Renal cortex interstitium (tissue), 11 donors: ENCODE measurements at regions not wholly inside any gene's neighbourhood (a gene's known extent, or its start where the extent isn't known, plus 50 kb on each side); places are given as distances from the start of the nearest gene placed in this dataset.

ENCODE experiments used
- DNase-seq, 11 donors: peaks; one replicate each; pipeline ENCODE4 v3.0.0-alpha.2; 2013; ENCODE audit warnings: low read depth in 9 of 11, low spot score in 4 of 11; ENCODE audit errors: extremely low read depth in 1 of 11

DNA sequence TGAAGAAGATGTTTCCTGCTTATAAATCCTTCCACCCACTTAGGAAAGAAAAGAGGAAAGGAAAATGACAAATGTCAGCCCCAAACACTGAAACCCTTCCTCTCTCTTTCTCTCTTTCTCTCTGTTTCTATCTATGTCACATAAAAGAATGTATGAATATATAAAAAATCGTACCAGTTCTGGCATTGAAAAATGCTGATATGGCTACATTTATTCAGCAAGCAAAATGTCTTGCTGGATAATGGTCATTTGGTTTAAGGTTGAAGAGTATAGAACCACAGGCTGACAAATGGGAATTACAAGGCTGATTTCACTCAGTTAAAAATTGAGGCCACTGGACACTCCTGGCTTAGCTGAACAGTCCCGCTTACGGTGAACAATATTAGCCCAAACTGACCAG lies 335.9 kb downstream of the PARP8 start:
- DNase-seq: no peak

- DNase-seq: no peak
These were observed 346.6 kb downstream of the PARP8 start for GRCh38 chr5:51013036-51013435.

GRCh38 chr5:51018423-51018822 lies 352.0 kb downstream of the PARP8 start:
- DNase-seq: no peak

DNA sequence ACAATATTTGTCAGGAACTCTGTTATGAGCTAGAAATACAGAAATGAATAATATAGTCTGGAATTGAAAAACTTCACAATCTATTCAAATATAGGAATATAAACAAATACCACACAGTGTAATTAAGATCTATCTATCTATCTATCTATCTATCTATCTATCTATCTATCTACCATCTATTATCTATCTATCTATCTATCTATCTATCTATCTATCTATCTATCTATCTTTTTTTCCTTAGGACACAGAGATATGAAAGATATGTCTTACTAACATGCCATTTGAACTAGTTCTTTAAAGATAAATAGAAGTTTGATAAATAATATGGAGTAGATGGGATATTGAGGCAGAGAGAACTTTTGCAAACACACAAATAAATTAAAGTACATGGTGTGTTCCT lies 357.8 kb downstream of the PARP8 start:
- DNase-seq: no peak

- no peak for DNase-seq
These were observed 356.0 kb upstream of the ISL1 start for GRCh38 chr5:51027271-51027670.

GRCh38 chr5:51028394-51028793 lies 354.9 kb upstream of the ISL1 start:
- DNase-seq: no peak

- no peak for DNase-seq
These were observed 350.0 kb upstream of the ISL1 start for GRCh38 chr5:51033215-51033614.

GRCh38 chr5:51034222-51034901 lies 348.9 kb upstream of the ISL1 start:
- DNase-seq: no peak

DNA sequence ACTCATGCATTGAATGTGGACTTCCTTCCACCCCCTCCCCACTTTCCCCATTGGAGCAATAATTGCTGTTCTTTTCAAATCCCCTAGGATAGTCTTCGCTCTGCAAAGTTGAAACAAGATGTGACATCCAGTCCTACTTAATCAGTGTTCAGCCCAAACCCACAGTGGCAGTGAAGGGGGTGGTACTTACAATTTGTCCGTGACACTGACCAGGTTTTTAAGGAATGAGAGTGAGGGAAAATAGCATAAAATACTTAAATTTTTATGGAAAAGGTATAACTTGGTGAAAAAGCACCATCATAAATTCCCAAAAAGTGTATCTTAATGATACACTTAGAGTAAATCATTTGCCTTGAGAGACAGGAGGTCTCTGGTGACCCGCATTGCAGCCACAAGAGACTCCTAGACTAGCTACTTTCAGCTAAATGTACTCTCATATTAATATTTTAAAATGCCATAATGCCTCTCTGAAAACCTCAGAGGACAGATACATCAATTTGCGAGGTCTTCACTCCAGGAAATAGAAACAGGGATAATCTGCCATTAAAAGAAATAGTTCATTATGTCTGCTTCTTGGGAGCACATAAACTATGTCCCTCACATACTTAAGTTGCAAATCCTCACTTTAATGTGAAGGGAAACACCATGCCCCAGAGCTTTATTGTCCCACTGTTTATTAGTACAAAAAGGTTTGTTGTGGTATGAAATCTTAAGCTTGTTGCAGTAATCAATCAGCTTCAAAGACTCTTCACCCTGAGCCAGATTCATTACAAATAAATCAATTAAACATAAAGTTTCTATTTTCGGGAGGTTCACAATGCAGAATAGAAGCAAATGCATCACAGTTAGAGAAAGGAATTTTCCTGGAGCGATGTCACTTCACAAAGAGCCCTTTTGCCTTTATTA lies 343.6 kb upstream of the ISL1 start:
- no peak for DNase-seq

DNA sequence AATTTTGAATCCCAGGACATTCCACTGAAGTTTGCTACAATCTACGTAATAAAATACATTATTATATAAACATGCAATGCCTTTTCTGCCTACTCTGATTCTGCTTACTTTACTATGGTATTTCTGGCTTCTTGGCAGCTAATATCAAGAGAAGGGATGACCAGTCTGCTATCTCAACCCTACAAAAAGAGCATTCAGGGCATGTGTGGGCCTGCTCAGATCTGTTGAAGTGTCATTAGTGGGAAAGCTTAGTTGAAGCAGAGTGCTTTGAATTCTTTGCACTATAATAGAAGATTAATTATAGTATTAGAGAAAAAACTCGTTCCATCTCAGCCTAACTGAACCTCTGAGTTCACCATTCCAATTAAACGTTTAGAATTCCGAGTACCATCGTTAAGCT lies 339.5 kb upstream of the ISL1 start:
- no peak for DNase-seq

DNA sequence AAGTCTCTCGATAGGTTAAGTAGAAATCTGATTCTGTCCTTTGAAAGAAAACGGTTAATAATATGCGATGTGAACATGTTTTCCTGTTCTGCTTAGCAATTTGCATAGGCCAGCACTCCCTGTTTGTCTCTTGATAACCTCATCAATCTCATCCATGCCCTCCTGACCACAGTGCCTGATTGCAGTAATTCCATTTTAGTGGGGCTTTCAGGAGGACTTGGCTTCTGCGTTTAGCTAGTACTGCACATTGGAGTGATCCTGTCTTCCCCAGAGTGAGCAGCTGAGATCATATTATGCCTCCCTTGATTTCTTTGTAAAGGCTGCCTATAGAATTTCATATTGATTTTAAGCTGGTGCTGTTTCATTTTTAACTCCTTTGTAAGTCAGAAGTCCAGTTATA lies 335.9 kb upstream of the ISL1 start:
- DNase-seq: no peak

DNA sequence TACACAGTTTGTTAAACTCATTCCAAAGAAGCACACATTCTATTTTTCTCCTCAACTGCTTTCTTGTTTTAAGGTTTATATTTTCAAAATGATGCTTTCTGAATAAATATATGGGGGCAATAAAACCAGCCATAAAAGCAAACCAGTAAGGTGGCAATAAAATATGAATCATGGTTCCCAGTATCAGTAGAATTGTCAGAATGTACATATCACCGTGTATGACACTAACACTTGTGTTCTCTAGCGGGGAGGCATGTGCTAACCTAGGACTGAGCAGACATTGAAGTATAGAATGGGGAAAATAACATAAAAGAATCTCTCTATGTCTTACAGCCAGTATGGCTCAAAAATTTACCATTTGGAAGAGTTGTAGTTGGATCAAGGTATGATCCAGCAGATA lies 329.9 kb upstream of the ISL1 start:
- no peak for DNase-seq

GRCh38 chr5:51060953-51061352 lies 322.3 kb upstream of the ISL1 start:
- DNase-seq: no peak

- no peak for DNase-seq
These were observed 310.3 kb upstream of the ISL1 start for GRCh38 chr5:51072937-51073336.

DNA sequence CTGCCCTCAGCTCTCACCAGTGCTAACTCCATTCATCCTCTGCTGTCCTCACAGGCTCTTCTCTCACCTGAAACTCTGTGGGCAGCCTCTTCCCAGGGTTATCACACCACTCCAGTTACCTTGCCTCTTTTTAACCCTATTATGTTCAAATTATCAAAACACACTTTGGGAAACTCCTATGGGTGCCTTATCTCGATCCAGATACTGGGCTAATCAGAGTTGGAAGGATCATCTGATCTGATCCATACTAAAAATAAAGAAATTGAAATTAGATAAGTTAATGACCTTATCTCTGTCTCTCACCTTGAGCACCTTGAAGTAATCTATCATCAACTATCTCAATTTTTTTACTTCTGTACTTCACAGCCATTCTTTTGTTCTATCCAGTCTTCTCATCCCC lies 300.5 kb upstream of the ISL1 start:
- no peak for DNase-seq

DNA sequence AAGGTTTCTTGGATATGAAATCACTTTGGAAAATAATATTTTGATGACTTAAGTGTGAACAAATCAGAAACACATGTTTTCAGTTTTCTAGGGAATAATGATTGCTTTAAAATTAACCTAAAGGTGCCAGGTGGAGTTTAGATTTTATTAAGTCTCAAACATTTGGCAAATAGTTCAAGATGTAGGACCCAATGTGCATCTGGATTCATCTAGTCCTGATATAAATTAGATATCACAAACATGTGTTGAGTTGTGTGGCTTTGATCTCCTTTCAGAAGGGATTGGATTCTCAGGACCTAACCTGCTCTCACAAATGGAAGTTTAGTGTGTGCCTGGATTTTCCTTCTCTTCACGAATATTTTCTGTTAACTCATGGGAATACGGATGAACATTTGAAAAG lies 291.4 kb upstream of the ISL1 start:
- no peak for DNase-seq

DNA sequence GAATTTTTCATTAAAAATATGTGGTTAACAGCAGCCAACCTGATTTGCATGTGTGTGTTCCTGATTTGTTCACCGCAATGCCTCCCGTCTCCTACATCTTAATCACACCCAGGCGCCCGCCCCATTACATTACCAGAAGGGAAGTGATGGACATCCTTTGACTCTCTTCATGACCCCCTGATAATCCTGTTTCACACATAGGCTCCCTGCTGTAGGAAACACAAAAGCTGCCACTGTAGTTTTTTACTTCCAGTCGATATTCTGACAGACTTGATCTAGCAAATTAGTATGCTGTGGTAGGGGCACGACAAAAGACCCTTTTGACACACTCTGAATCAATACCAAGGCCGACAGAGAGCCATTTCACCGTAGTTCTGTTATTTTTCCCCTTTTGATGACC lies 287.8 kb upstream of the ISL1 start:
- DNase-seq: no peak

DNA sequence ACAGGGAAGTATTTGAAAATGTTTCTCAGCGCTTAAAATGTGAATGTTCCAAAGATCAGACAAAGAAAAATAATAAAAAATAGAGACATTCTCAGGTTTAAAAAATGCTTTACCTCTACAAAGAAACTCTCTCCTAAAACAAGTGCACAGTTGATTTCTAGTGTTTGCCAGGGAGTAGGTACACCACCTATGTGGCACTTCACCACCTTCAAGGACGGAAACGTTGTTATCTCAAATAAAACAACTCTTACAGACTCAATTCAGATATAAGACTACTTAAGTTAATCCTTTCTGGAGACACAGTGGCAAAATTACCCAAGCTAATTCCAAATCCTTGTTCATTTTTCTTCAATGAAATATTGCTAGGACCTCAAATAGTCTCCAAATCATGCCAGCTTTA lies 286.4 kb upstream of the ISL1 start:
- no peak for DNase-seq

- no peak for DNase-seq
These were observed 283.9 kb upstream of the ISL1 start for GRCh38 chr5:51099173-51099853.

DNA sequence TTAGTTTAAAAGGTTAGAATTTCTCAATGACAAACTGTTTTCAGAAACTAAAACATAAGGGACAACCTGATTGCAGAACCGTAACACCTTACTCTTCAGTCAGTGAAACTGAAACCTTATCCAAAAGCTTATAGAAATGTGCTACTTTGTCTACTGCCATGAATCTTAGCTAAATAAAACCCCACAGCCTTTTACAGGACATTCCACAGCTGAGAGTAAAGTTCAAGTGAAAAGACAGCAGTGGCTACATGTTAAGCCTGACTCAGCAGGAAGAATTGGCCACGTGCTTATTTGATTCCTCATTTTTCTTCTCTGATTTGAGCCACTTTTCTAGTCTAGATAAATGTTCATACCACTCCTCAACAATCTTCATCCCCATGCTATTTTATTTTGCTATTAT lies 278.7 kb upstream of the ISL1 start:
- DNase-seq: peak in 1 of 11 donors; percentile 0
